Neural cell (in vitro differentiated cells): ENCODE measurements at regions not wholly inside any gene's neighbourhood (a gene's known extent, or its start where the extent isn't known, plus 50 kb on each side); places are given as distances from the start of the nearest gene placed in this dataset.

Source experiments
- H2AFZ ChIP-seq: fragments of 200-600, 300-800 bp; sonication (generic), shearing (Covaris generic); 2 replicates; pipeline ENCODE4 v1.6.0; 2014; ENCODE audit warnings: low read depth, mild to moderate bottlenecking, antibody characterized with exemption, low read length, moderate library complexity
- H3F3A ChIP-seq: fragments of 200-600 bp; shearing (Covaris generic); 2 replicates; pipeline ENCODE4 v1.6.1; 2016; ENCODE audit warnings: mild to moderate bottlenecking, moderate library complexity, mixed read lengths, antibody characterized with exemption, low read length; ENCODE audit not compliant: insufficient read depth, poor library complexity, severe bottlenecking
- H3K27ac ChIP-seq: fragments of 200-600, 300-800 bp; sonication (generic), shearing (Covaris generic); 2 replicates; pipeline ENCODE4 v1.5.1; 2014; ENCODE audit warnings: mild to moderate bottlenecking, low read length, moderate library complexity
- H3K27me3 ChIP-seq: fragments of 300-800, 200-600 bp; sonication (generic), shearing (Covaris generic); 2 replicates; pipeline ENCODE4 v1.6.0; 2014; ENCODE audit warnings: mild to moderate bottlenecking, low read depth, low read length, moderate library complexity; ENCODE audit not compliant: insufficient read depth
- H3K36me3 ChIP-seq: fragments of 300-800, 200-600 bp; sonication (generic), shearing (Covaris generic); 2 replicates; pipeline ENCODE4 v1.5.1; 2014; ENCODE audit warnings: mild to moderate bottlenecking, antibody characterized with exemption, low read length, moderate library complexity; ENCODE audit not compliant: insufficient read depth
- H3K4me2 ChIP-seq: fragments of 300-800, 200-600 bp; sonication (generic), shearing (Covaris generic); 2 replicates; pipeline ENCODE4 v1.6.0; 2014; ENCODE audit warnings: mild to moderate bottlenecking, low read length
- H3K4me3 ChIP-seq: fragments of 300-800, 200-600 bp; sonication (generic), shearing (Covaris generic); 2 replicates; pipeline ENCODE4 v1.5.1; 2014; ENCODE audit warnings: mild to moderate bottlenecking, low read length, moderate library complexity
- H3K79me2 ChIP-seq: fragments of 200-600 bp; shearing (Covaris generic); replicated peaks from 2 replicates; pipeline ENCODE4 v1.6.0; 2014; ENCODE audit warnings: mild to moderate bottlenecking, low read length, moderate library complexity; ENCODE audit not compliant: insufficient read depth
- H3K9ac ChIP-seq: fragments of 300-800, 200-600 bp; sonication (generic), shearing (Covaris generic); 2 replicates; pipeline ENCODE4 v1.6.1; 2016; ENCODE audit warnings: mild to moderate bottlenecking, low read length, mixed read lengths
- H3K9me2 ChIP-seq: fragments of 200-600 bp; shearing (Covaris generic); 2 replicates; pipeline ENCODE4 v1.6.1; 2016; ENCODE audit warnings: mild to moderate bottlenecking, low read length, mixed read lengths; ENCODE audit not compliant: insufficient read depth
- H3K9me3 ChIP-seq: fragments of 200-600, 300-800 bp; sonication (generic), shearing (Covaris generic); 2 replicates; pipeline ENCODE4 v1.6.1; 2016; ENCODE audit warnings: mild to moderate bottlenecking, mixed run types, low read length, moderate library complexity, mixed read lengths
- H4K20me1 ChIP-seq: fragments of 200-600 bp; shearing (Covaris generic); 2 replicates; pipeline ENCODE4 v1.6.1; 2016; ENCODE audit warnings: mild to moderate bottlenecking, mixed run types; ENCODE audit not compliant: insufficient read depth
- CTCF ChIP-seq: fragments of 450-650 bp; IDR thresholded peaks from 2 replicates; pipeline ENCODE4 v1.5.1; 2014; ENCODE audit warnings: antibody characterized with exemption, mild to moderate bottlenecking, moderate library complexity; ENCODE audit not compliant: poor library complexity, severe bottlenecking
- EP300 ChIP-seq: fragments of 450-650 bp; conservative IDR thresholded peaks from 2 replicates; pipeline ENCODE4 v1.6.1; 2014; ENCODE audit warnings: antibody characterized with exemption, mild to moderate bottlenecking, moderate library complexity; ENCODE audit not compliant: poor library complexity, severe bottlenecking
- EZH2 ChIP-seq: fragments of 200-600, 300-800 bp; shearing (Covaris generic), sonication (generic); IDR thresholded peaks from 2 replicates; pipeline ENCODE4 v1.6.1; 2014; ENCODE audit warnings: antibody characterized with exemption, low read length, borderline replicate concordance, mild to moderate bottlenecking; ENCODE audit not compliant: insufficient read depth, poor library complexity, severe bottlenecking
- MXI1 ChIP-seq: fragments of 450-650 bp; conservative IDR thresholded peaks from 2 replicates; pipeline ENCODE4 v1.6.1; 2014; ENCODE audit warnings: antibody characterized with exemption, mild to moderate bottlenecking; ENCODE audit not compliant: poor library complexity, severe bottlenecking
- POLR2AphosphoS5 ChIP-seq: IDR thresholded peaks from 2 replicates; pipeline ENCODE4 v1.6.1; 2012
- RAD21 ChIP-seq: fragments of 450-650 bp; conservative IDR thresholded peaks from 2 replicates; pipeline ENCODE4 v1.6.1; 2014; ENCODE audit warnings: antibody characterized with exemption, mild to moderate bottlenecking, moderate library complexity
- REST ChIP-seq: IDR thresholded peaks from 2 replicates; pipeline ENCODE4 v1.6.1; 2012; ENCODE audit warnings: borderline replicate concordance
- SMC3 ChIP-seq: fragments of 450-650 bp; conservative IDR thresholded peaks from 2 replicates; pipeline ENCODE4 v1.6.1; 2014; ENCODE audit warnings: antibody characterized with exemption, mild to moderate bottlenecking, moderate library complexity; ENCODE audit not compliant: poor library complexity
- TAF1 ChIP-seq: IDR thresholded peaks from 2 replicates; pipeline ENCODE4 v1.6.1; 2012; ENCODE audit warnings: low read depth

DNA sequence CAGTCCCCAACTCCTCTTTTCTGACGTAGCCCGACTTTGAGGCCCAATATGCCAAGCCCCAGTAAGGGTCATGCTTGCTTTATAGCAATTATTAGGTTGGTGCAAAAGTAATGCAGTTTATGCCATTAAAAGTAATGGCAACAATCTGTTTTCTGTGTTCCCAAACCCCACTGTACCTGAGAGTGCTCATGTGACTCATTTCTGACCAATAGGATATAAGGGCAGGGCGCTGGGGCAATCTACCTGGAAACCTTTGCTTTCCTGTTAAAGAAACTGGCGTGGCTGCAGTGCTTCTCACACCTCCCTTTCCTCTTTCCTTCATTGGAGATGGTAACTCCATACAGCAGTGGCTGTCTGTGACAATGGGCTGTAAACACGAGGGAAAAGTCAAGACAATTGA is 78.9 kb upstream of the MPPED2 start:
- H3F3A ChIP-seq = no peaks in the 10 kb centered on the region
- no peaks in the 10 kb centered on the region for H4K20me1 ChIP-seq
- no peaks in the 10 kb centered on the region for H3K79me2 ChIP-seq
- no peak overlapping the region for H3K4me2 ChIP-seq
- no peak overlapping the region for H3K4me3 ChIP-seq
- no peaks in the 10 kb centered on the region for H3K9me2 ChIP-seq
- TF ChIP-seq MXI1 (no peak), RAD21 (no peak), CTCF (no peak), REST (no peak), EP300 (no peak), SMC3 (no peak), EZH2 (no peak), POLR2AphosphoS5 (no peak), TAF1 (no peak)
- no peak overlapping the region for H2AFZ ChIP-seq
- no peaks in the 10 kb centered on the region for H3K9me3 ChIP-seq
- no peaks in the 10 kb centered on the region for H3K36me3 ChIP-seq
- H3K27ac ChIP-seq = no peak overlapping the region
- H3K27me3 ChIP-seq = no peaks in the 10 kb centered on the region
- no peak overlapping the region for H3K9ac ChIP-seq

DNA sequence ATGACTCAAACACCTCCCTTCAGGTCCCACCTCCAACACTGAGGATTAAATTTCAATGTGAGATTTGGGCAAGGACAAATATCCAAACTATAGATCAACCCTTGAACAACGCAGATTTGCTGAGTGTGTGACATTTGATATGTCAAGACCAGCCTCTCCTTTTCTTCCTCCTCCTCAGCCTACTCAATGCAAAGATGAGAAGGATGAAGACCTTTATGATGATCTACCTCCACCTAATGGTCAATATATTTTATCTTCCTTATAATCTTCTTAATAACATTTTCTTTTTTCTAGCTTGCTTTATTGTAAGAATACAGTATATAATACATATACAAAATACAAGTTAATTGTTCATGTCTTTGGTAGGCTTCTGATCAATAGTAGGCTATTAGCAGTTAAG is 67.5 kb upstream of the MPPED2 start:
- H3K9ac ChIP-seq = no peak overlapping the region
- no peak overlapping the region for H3K4me3 ChIP-seq
- no peaks in the 10 kb centered on the region for H3K27me3 ChIP-seq
- no peaks in the 10 kb centered on the region for H3K36me3 ChIP-seq
- no peaks in the 10 kb centered on the region for H3K9me3 ChIP-seq
- no peaks in the 10 kb centered on the region for H3F3A ChIP-seq
- H3K9me2 ChIP-seq = no peaks in the 10 kb centered on the region
- no peak overlapping the region for H2AFZ ChIP-seq
- no peak overlapping the region for H3K27ac ChIP-seq
- no peak overlapping the region for H3K4me2 ChIP-seq
- no peak for TF ChIP-seq TAF1
- TF ChIP-seq POLR2AphosphoS5 = no peak
- TF ChIP-seq EZH2 = no peak
- TF ChIP-seq SMC3 = no peak
- TF ChIP-seq MXI1 = no peak
- TF ChIP-seq CTCF = no peak
- no peak for TF ChIP-seq REST
- TF ChIP-seq EP300 = no peak
- no peak for TF ChIP-seq RAD21
- no peaks in the 10 kb centered on the region for H3K79me2 ChIP-seq
- H4K20me1 ChIP-seq = no peaks in the 10 kb centered on the region
